Calu3 (cell line): ENCODE measurements at regions not wholly inside any gene's neighbourhood (a gene's known extent, or its start where the extent isn't known, plus 50 kb on each side); places are given as distances from the start of the nearest gene placed in this dataset.
"Not testable (repeated sequence)": the region's sequence is repeated elsewhere in the genome, so short reads cannot be mapped to it uniquely, and the experiment has no call there.

ENCODE experiments used
- BruUV-seq: library from RNA; stranded (reverse); fragments of 400-500 nt; replicated peaks from 2 replicates; lab custom pipeline; 2021; lab: Mats Ljungman, UMichigan
- CTCF ChIA-PET: fragments of 300-600 bp; sonication (Branson Sonifier 250); formaldehyde crosslinking; loops from one replicate; lab custom pipeline; 2022; ENCODE audit warnings: antibody characterized with exemption; lab: Charles Lee
- DNase-seq: peaks from one replicate; pipeline ENCODE4 v3.0.0; 2022
- H3K27ac Mint-ChIP-seq: one replicate; pipeline ENCODE4 v1.8.0; 2022; ENCODE audit warnings: mixed read lengths; ENCODE audit not compliant: unreplicated experiment
- H3K27me3 Mint-ChIP-seq: one replicate; pipeline ENCODE4 v1.8.0; 2022; ENCODE audit warnings: mixed read lengths; ENCODE audit not compliant: unreplicated experiment
- H3K36me3 Mint-ChIP-seq: one replicate; pipeline ENCODE4 v1.8.0; 2022; ENCODE audit warnings: mild to moderate bottlenecking, moderate library complexity, mixed read lengths; ENCODE audit not compliant: insufficient read depth, unreplicated experiment
- H3K4me1 Mint-ChIP-seq: one replicate; pipeline ENCODE4 v1.8.0; 2022; ENCODE audit warnings: mild to moderate bottlenecking, low read depth, mixed read lengths; ENCODE audit not compliant: unreplicated experiment
- H3K4me3 Mint-ChIP-seq: one replicate; pipeline ENCODE4 v1.8.0; 2022; ENCODE audit warnings: mild to moderate bottlenecking, low read depth, moderate library complexity, mixed read lengths; ENCODE audit not compliant: unreplicated experiment
- H3K9me3 Mint-ChIP-seq: one replicate; pipeline ENCODE4 v1.8.0; 2022; ENCODE audit warnings: low read depth, mixed read lengths; ENCODE audit not compliant: unreplicated experiment
- intact Hi-C: fragments of 100-400 bp; cut with micrococcal nuclease; formaldehyde crosslinking; loops from one replicate; pipeline ENCODE4 v1.10.0; 2022; ENCODE audit not compliant: unreplicated experiment
- TF ChIP-seq, protein P1 (sequence below): fragments of 200-600 bp; IDR thresholded peaks from one replicate; pipeline ENCODE4 v1.8.0; 2022; ENCODE audit warnings: antibody characterized with exemption; ENCODE audit not compliant: unreplicated experiment

DNA sequence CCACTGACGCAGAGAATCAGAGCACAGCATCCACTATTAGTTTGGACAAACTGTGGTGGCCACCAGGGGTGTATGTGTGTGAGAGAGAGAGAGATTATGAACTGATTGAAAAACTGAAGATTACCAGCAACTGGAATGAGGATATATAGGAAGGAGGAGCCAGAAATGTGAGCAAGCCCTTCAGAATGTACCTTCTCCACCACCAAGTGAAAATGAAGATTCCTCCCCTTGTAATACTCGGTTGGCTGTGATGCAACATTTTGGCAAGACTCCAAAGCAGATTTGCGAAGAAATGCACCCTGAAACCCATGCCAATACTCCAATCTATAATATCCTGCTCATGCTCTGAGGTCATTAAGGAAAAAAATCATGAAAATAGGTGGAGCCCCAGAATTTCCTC is 121.2 kb upstream of the SLC35G4 start:
- Mint-ChIP-seq H3K9me3 (peaks cover 3% of the 10 kb centered on the region), H3K27me3 (peaks cover 13% of the 10 kb centered on the region), H3K4me1 (no peaks in the 10 kb centered on the region), H3K4me3 (no peak overlapping the region), H3K36me3 (no peaks in the 10 kb centered on the region), H3K27ac (no peak overlapping the region)
- CTCF ChIA-PET = no interaction called here
- BruUV-seq = no TSS peak
- TF ChIP-seq, protein P1, sequence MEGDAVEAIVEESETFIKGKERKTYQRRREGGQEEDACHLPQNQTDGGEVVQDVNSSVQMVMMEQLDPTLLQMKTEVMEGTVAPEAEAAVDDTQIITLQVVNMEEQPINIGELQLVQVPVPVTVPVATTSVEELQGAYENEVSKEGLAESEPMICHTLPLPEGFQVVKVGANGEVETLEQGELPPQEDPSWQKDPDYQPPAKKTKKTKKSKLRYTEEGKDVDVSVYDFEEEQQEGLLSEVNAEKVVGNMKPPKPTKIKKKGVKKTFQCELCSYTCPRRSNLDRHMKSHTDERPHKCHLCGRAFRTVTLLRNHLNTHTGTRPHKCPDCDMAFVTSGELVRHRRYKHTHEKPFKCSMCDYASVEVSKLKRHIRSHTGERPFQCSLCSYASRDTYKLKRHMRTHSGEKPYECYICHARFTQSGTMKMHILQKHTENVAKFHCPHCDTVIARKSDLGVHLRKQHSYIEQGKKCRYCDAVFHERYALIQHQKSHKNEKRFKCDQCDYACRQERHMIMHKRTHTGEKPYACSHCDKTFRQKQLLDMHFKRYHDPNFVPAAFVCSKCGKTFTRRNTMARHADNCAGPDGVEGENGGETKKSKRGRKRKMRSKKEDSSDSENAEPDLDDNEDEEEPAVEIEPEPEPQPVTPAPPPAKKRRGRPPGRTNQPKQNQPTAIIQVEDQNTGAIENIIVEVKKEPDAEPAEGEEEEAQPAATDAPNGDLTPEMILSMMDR = no peak
- intact Hi-C loops = no loop called here
- DNase-seq = no peak

DNA sequence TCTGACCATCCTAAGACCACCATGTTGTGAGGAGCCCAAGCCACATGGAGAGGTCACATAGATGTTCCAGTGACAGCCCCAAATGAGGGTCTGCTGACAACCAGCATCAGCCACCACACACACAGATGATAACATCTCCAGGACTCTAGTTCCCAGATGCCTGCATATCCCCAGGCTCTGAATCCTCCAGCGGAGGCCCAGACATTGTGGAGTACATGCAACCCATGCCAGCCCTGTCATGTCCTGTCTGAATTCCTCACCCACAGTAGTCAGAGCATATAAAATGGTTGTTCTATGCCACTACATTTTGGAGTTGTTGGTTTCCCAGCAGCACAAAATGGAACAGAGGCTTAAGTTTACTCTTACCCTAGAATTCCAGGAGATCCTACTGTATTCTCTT is 122.0 kb upstream of the SLC35G4 start:
- no peaks in the 10 kb centered on the region for H3K36me3 Mint-ChIP-seq
- DNase-seq = no peak
- H3K4me3 Mint-ChIP-seq = no peak overlapping the region
- peaks cover 3% of the 10 kb centered on the region for H3K9me3 Mint-ChIP-seq
- no peak overlapping the region for H3K27ac Mint-ChIP-seq
- intact Hi-C loops = no loop called here
- TF ChIP-seq, protein P1 = no peak
- H3K27me3 Mint-ChIP-seq = peaks cover 13% of the 10 kb centered on the region
- CTCF ChIA-PET = no interaction called here
- BruUV-seq = no TSS peak
- no peaks in the 10 kb centered on the region for H3K4me1 Mint-ChIP-seq

DNA sequence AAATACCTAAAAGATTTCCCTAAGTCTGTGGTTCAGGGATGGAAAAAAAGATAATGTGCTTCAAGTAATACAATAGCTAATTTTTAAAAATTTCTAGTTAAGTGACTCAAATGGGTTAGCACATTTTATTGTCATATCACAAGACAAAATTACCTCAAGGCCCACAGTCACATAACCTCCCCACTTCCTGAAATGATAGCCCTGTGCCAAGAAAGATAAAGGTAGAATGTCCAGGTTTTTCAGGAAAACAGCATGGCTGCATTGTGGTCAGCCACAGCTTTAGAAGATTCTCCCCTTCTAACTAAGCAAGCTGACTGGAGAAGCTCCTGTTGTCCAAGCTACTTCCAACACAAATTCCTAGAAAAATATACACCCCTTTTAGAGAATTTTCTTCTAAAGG is 127.1 kb upstream of the SLC35G4 start:
- no peaks in the 10 kb centered on the region for H3K9me3 Mint-ChIP-seq
- no TSS peak for BruUV-seq
- H3K4me1 Mint-ChIP-seq = no peaks in the 10 kb centered on the region
- H3K27ac Mint-ChIP-seq = no peak overlapping the region
- TF ChIP-seq, protein P1 = no peak
- CTCF ChIA-PET = no interaction called here
- DNase-seq = no peak
- H3K27me3 Mint-ChIP-seq = peaks cover 14% of the 10 kb centered on the region
- H3K4me3 Mint-ChIP-seq = no peak overlapping the region
- H3K36me3 Mint-ChIP-seq = no peaks in the 10 kb centered on the region
- intact Hi-C loops = no loop called here

DNA sequence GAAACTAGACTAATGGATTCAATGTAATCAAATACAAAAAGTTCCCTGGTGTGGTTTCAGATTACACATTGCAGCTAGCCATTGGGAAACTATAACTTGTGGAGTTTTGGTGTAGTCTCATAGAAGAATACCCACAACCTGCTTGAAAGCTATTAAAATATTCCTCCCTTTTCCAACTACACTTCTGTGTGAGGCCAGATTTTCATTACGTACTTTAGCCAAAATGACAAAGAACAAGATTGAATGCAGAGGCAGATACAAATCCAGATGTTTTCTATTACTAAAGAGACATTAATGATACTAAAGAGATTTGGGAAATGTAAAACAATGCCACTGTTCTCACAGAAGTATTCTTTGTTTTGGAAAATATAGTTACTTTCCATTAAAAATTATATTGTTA is 128.7 kb upstream of the SLC35G4 start:
- BruUV-seq = no TSS peak
- TF ChIP-seq, protein P1 = no peak

DNA sequence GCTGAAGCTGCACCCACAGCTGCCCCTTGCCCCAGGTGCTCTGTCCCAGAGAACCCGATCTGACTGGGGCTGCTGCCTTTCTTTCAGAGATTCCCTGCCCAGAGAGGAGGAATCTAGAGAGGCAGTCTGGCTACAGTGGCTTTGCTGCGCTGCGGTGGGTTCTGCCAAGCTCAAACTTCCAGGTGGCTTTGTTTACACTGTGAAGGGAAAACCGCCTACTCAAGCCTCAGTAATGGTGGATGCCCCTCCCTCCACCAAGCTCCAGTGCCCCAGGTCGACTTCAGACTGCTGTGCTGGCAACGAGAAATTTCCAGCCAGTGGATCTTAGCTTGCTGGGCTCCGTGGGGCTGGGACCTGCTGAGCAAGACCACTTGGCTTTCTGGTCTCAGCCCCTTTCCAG is 130.4 kb upstream of the SLC35G4 start:
- BruUV-seq, intact Hi-C loops, H3K4me3 Mint-ChIP-seq, H3K9me3 Mint-ChIP-seq, H3K36me3 Mint-ChIP-seq, DNase-seq, H3K27ac Mint-ChIP-seq, H3K4me1 Mint-ChIP-seq: not testable (repeated sequence)
- peaks cover 36% of the 10 kb centered on the region for H3K27me3 Mint-ChIP-seq
- CTCF ChIA-PET = interaction anchor here (0.6 kb wide), 1 partner anchor 23 kb away, joined by 5 read pairs; no protein-coding TSS in a partner anchor

More for the DNA sequence above, 128.7 kb upstream of the SLC35G4 start:
- Mint-ChIP-seq H3K4me3 (no peak overlapping the region), H3K9me3 (peaks cover 4% of the 10 kb centered on the region), H3K27me3 (peaks cover 30% of the 10 kb centered on the region), H3K4me1 (no peaks in the 10 kb centered on the region), H3K36me3 (no peaks in the 10 kb centered on the region), H3K27ac (no peak overlapping the region)
- CTCF ChIA-PET = no interaction called here
- DNase-seq = no peak
- intact Hi-C loops = no loop called here
